Stomach smooth muscle (tissue), 2 donors: ENCODE measurements at regions not wholly inside any gene's neighbourhood (a gene's known extent, or its start where the extent isn't known, plus 50 kb on each side); places are given as distances from the start of the nearest gene placed in this dataset.
"Not testable (repeated sequence)": the region's sequence is repeated elsewhere in the genome, so short reads cannot be mapped to it uniquely, and the experiment has no call there.

Experiments used
- H3K27ac ChIP-seq: one replicate; pipeline ENCODE4 v1.7.0; 2013; ENCODE audit warnings: mild to moderate bottlenecking, low read length, inconsistent platforms
- H3K27me3 ChIP-seq, 2 donors: one replicate each; pipeline ENCODE4 v1.7.0; 2013; ENCODE audit warnings: low read length in 2 of 2; ENCODE audit not compliant: insufficient read depth in 2 of 2, control insufficient read depth in 1 of 2
- H3K36me3 ChIP-seq, 2 donors: one replicate each; pipeline ENCODE4 v1.7.0; 2013; ENCODE audit warnings: low read length in 2 of 2; ENCODE audit not compliant: control insufficient read depth in 2 of 2, insufficient read depth in 2 of 2
- H3K4me1 ChIP-seq: one replicate; pipeline ENCODE4 v1.7.0; 2013; ENCODE audit warnings: low read length; ENCODE audit not compliant: control insufficient read depth, insufficient read depth
- H3K4me3 ChIP-seq, 2 donors: one replicate each; pipeline ENCODE4 v1.7.0; 2013; ENCODE audit warnings: low read length in 2 of 2
- H3K9ac ChIP-seq, 2 donors: one replicate each; pipeline ENCODE4 v1.7.0; 2013; ENCODE audit warnings: low read length in 2 of 2, mild to moderate bottlenecking in 1 of 2
- H3K9me3 ChIP-seq, 2 donors: one replicate each; pipeline ENCODE4 v1.7.0; 2013; ENCODE audit warnings: low read length in 2 of 2; ENCODE audit not compliant: control insufficient read depth in 2 of 2
- donor health status: healthy.
- donor health status: Pancreatic carcinoma.

DNA sequence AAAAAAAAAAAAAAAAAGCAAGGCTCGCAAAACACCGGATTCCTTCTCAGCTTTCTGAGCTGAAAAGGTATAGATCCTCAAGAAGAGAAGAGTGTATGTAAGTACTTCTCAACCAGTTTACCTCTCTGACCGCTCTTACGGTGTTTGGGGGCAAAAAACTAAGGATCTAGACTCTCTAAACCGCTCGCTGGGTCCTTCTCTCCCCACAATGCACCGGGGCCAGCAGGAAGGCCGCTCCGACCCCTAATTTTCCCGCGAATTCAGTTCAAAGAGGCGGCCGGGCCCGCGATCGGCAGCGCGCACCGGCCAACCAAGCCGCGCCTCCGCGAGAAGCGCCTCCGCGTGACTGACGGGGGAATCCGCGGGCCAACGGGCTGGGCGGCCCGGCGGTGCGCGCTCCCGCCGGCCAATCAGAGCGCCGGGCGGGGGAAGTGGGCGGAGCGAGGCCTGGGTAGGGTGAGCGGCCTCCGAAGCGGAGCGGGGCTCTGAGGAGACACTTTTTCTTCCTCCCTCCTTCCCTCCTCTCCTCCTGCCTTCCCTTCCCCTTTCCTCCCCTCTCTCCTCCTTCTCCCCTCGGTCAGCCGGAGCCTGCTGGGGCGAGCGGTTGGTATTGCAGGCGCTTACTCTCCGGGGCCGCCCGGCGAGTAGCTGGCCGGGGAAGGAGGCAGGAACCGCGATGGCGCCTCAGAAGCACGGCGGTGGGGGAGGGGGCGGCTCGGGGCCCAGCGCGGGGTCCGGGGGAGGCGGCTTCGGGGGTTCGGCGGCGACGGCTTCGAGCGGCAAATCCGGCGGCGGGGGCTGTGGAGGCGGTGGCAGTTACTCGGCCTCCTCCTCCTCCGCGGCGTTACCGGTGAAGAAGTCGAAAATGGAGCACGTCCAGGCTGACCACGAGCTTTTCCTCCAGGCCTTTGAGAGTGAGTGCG is 93.0 kb downstream of the CRLF3 start:
- Histone ChIP-seq H3K27ac (peak overlapping the region; percentile 49), H3K4me3 (peak overlapping the region; percentile 59 to 74), H3K9ac (peak overlapping the region; percentile 62 to 64)
- not testable (repeated sequence) for H3K27me3 ChIP-seq, H3K36me3 ChIP-seq, H3K4me1 ChIP-seq, H3K9me3 ChIP-seq

GRCh38 chr17:30730837-30731209 is 93.7 kb downstream of the CRLF3 start:
- Histone ChIP-seq H3K4me3 (peak overlapping the region in 1 of 2 donors; percentile 64), H3K9ac (peak overlapping the region in 1 of 2 donors; percentile 36)
- not testable (repeated sequence) for H3K9me3 ChIP-seq, H3K27me3 ChIP-seq, H3K4me1 ChIP-seq, H3K36me3 ChIP-seq, H3K27ac ChIP-seq

- H3K4me1 ChIP-seq, H3K27ac ChIP-seq, H3K27me3 ChIP-seq, H3K9ac ChIP-seq, H3K9me3 ChIP-seq, H3K4me3 ChIP-seq, H3K36me3 ChIP-seq: not testable (repeated sequence)
Measured at GRCh38 chr17:30730171-30730836, 94.2 kb downstream of the CRLF3 start.

GRCh38 chr17:30729471-30730170 is 94.9 kb downstream of the CRLF3 start:
- not testable (repeated sequence) for H3K9me3 ChIP-seq, H3K36me3 ChIP-seq, H3K27ac ChIP-seq, H3K9ac ChIP-seq, H3K4me3 ChIP-seq, H3K27me3 ChIP-seq, H3K4me1 ChIP-seq

- H3K27ac ChIP-seq, H3K4me1 ChIP-seq, H3K27me3 ChIP-seq, H3K36me3 ChIP-seq, H3K9ac ChIP-seq, H3K4me3 ChIP-seq, H3K9me3 ChIP-seq: not testable (repeated sequence)
Measured at GRCh38 chr17:30727517-30727916, 97.0 kb downstream of the CRLF3 start.

- H3K9me3 ChIP-seq, H3K27ac ChIP-seq: not testable (repeated sequence)
Measured at GRCh38 chr17:30726734-30727133, 97.8 kb downstream of the CRLF3 start.

GRCh38 chr17:30726310-30726709 is 98.2 kb downstream of the CRLF3 start:
- not testable (repeated sequence) for H3K36me3 ChIP-seq, H3K27me3 ChIP-seq, H3K4me1 ChIP-seq, H3K4me3 ChIP-seq, H3K27ac ChIP-seq, H3K9ac ChIP-seq, H3K9me3 ChIP-seq

More at GRCh38 chr17:30726734-30727133, 97.8 kb downstream of the CRLF3 start:
- not testable (repeated sequence) for H3K4me3 ChIP-seq, H3K4me1 ChIP-seq, H3K27me3 ChIP-seq, H3K9ac ChIP-seq, H3K36me3 ChIP-seq

- not testable (repeated sequence) for H3K27me3 ChIP-seq, H3K4me3 ChIP-seq, H3K4me1 ChIP-seq, H3K9me3 ChIP-seq, H3K27ac ChIP-seq, H3K9ac ChIP-seq, H3K36me3 ChIP-seq
Measured at GRCh38 chr17:30724034-30724650, 100.3 kb downstream of the CRLF3 start.

DNA sequence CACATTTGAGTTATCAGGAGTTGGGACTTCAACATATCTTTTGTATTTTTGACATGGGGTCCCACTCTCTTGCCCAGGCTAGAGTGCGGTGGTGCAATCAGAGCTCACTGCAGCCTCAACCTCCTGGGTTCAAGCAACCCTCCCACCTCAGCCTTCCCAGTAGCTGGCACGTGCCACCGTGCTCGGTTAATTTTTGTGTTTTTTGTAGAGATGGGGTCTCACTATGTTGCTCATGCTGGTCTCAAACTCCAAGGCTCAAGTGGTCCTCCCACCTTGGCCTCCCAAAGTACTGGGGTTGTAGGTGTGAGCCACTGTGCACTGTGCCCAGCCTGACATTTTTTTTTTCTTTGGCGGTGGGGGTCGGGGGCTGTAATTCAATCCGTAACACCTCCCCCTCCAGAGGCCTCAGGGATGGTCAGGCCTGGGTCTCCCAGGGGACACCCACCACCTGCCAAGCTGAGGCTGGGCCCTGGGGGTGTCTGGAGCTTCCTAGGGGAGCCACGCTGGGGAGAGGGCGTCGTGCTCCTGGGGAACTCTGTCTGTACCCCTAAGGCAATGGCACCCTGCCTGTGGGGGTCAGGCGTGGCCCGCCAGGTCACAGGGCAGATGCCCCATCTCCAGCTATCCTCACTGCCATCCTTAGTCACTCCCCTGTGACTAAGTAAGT is 102.2 kb downstream of the CRLF3 start:
- not testable (repeated sequence) for H3K27ac ChIP-seq, H3K36me3 ChIP-seq, H3K9me3 ChIP-seq, H3K27me3 ChIP-seq, H3K4me3 ChIP-seq, H3K9ac ChIP-seq, H3K4me1 ChIP-seq

- not testable (repeated sequence) for H3K9ac ChIP-seq, H3K4me1 ChIP-seq
Measured at GRCh38 chr17:30720971-30721370, 103.5 kb downstream of the CRLF3 start.

More at GRCh38 chr17:30720971-30721370, 103.5 kb downstream of the CRLF3 start:
- H3K27ac ChIP-seq, H3K9me3 ChIP-seq, H3K4me3 ChIP-seq, H3K36me3 ChIP-seq, H3K27me3 ChIP-seq: not testable (repeated sequence)
